ENCODE measurements at regions not wholly inside any gene's neighbourhood (a gene's known extent, or its start where the extent isn't known, plus 50 kb on each side); places are given as distances from the start of the nearest gene placed in this dataset.

DNA sequence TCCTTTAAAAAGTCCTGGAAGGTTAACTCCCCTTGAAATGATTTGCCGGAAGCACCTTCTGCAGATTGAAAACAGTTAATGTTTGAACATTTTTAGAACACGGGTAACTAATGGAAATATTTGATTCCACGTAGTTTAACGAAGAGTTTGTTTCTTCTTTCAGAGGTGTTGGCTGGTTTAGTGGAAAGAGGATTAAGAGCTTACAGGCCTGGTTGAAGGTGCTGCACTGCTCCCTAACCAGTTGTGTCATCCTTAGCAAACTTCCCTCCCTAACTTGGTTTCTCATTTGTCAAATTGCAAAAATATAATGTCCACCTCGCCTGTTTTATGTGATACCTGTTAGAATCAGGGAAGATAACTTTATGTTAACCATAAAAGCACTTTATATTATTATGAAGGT lies 243.0 kb upstream of the FZD8 start:
- H3K4me1 ChIP-seq (ENCODE audit: insufficient read depth, poor library complexity, severe bottlenecking): peaks cover 13% of the 10 kb centered on the region
- DNase-seq (ENCODE audit: low spot score) (no peak), ATAC-seq (ENCODE audit: low read depth) (no peak)
- H3K36me3 ChIP-seq (ENCODE audit: low read depth): no peaks in the 10 kb centered on the region
- H3K9me3 ChIP-seq (ENCODE audit: severe bottlenecking): no peaks in the 10 kb centered on the region
- TF ChIP-seq, protein P1, sequence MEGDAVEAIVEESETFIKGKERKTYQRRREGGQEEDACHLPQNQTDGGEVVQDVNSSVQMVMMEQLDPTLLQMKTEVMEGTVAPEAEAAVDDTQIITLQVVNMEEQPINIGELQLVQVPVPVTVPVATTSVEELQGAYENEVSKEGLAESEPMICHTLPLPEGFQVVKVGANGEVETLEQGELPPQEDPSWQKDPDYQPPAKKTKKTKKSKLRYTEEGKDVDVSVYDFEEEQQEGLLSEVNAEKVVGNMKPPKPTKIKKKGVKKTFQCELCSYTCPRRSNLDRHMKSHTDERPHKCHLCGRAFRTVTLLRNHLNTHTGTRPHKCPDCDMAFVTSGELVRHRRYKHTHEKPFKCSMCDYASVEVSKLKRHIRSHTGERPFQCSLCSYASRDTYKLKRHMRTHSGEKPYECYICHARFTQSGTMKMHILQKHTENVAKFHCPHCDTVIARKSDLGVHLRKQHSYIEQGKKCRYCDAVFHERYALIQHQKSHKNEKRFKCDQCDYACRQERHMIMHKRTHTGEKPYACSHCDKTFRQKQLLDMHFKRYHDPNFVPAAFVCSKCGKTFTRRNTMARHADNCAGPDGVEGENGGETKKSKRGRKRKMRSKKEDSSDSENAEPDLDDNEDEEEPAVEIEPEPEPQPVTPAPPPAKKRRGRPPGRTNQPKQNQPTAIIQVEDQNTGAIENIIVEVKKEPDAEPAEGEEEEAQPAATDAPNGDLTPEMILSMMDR (IDR thresholded peaks at IDR 0.05; ENCODE audit: poor library complexity, severe bottlenecking): no peak
- H3K4me3 ChIP-seq (ENCODE audit: severe bottlenecking): no peak overlapping the region
- H3K27ac ChIP-seq (ENCODE audit: poor library complexity, severe bottlenecking): no peak overlapping the region
- no peaks in the 10 kb centered on the region for H3K27me3 ChIP-seq (ENCODE audit: insufficient read depth, poor library complexity, severe bottlenecking)

DNA sequence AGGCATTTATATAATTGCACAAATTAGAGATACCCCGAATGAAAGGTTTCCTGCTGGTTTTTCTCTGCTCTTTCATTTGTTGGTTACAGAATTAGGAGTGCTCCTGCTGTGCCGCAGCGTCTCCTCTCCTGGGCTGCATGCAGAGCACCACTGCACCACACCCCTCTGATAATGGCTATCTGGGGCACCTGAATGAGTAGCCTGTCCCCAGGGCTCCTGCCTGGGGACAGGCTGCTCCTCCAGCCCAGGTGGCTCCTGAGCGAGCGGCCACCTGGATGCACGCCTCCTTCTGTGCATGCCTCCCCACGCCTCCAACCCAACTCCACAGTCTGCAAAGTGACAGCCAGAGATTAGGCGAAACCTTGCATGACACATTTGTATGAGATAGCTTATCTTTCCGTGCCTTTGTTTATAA lies 242.6 kb upstream of the FZD8 start:
- no peak overlapping the region for H3K4me3 ChIP-seq (ENCODE audit: severe bottlenecking)
- no peaks in the 10 kb centered on the region for H3K27me3 ChIP-seq (ENCODE audit: insufficient read depth, poor library complexity, severe bottlenecking)
- H3K36me3 ChIP-seq (ENCODE audit: low read depth): no peaks in the 10 kb centered on the region
- DNase-seq (ENCODE audit: low spot score): no peak
- no peak overlapping the region for H3K27ac ChIP-seq (ENCODE audit: poor library complexity, severe bottlenecking)
- TF ChIP-seq, protein P1 (IDR thresholded peaks at IDR 0.05; ENCODE audit: poor library complexity, severe bottlenecking): no peak
- no peaks in the 10 kb centered on the region for H3K9me3 ChIP-seq (ENCODE audit: severe bottlenecking)
- H3K4me1 ChIP-seq (ENCODE audit: insufficient read depth, poor library complexity, severe bottlenecking): peaks cover 13% of the 10 kb centered on the region
- ATAC-seq (ENCODE audit: low read depth): no peak

DNA sequence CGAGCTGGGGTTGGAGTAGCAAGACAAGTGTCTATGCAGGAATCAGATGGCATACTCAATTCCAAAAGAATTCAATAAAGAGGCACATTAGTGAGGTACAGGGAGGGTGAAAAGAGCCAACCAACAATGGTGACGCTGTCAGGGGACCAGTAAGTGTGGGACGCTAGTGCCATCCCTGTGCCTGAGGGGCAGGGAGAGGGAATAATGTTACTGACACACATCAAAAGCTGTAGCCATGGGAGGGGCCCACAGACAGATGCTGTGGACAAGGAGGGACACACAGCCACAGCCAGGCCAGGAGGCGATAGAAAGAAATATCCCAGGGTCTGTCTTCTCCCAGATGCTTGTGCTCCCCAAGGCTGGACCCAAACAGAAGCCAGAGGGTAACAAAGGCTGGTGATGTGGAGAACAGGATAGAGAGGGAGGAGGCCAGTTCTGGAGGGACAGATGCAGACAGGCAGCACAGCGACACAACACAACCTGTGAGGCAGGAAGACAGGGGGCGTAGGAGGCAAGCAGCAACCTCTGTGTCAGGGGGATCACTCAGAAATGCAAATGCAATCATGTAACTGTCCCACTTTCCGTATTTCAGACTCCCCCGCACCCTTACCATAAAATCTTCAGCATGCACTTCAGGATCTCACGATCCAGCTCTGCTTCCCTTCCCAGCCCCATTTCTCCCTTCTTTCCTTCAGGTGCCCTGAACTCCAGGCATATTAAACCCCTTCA lies 240.5 kb upstream of the FZD8 start:
- DNase-seq (ENCODE audit: low spot score): no peak

DNA sequence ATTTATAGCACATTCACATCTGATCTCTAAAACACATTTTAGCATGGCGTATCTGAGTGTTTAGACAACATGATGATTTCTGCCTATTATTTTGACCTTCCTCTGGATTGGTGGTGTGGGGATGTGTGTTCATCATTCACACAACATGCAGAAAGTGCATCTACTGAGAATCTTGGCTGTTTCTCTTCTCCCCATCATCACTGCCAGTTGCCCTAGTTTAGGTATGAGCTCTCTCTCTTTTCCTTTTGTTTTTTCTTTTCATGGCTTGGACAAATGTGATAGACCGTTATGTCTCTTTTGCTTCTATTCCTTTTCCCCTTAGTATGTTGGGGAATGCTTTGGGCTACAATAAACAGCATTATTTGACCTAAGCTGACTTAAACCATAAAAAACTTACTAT lies 239.2 kb upstream of the FZD8 start:
- Histone ChIP-seq H3K4me3 (ENCODE audit: severe bottlenecking) (no peak overlapping the region), H3K36me3 (ENCODE audit: low read depth) (no peaks in the 10 kb centered on the region), H3K27me3 (ENCODE audit: insufficient read depth, poor library complexity, severe bottlenecking) (no peaks in the 10 kb centered on the region), H3K4me1 (ENCODE audit: insufficient read depth, poor library complexity, severe bottlenecking) (no peaks in the 10 kb centered on the region), H3K9me3 (ENCODE audit: severe bottlenecking) (no peaks in the 10 kb centered on the region), H3K27ac (ENCODE audit: poor library complexity, severe bottlenecking) (no peak overlapping the region)
- TF ChIP-seq, protein P1 (IDR thresholded peaks at IDR 0.05; ENCODE audit: poor library complexity, severe bottlenecking): no peak
- DNase-seq (ENCODE audit: low spot score) (no peak), ATAC-seq (ENCODE audit: low read depth) (no peak)

More for the DNA sequence above, 240.5 kb upstream of the FZD8 start:
- H3K27ac ChIP-seq (ENCODE audit: poor library complexity, severe bottlenecking): no peak overlapping the region
- ATAC-seq (ENCODE audit: low read depth): no peak
- H3K36me3 ChIP-seq (ENCODE audit: low read depth): no peaks in the 10 kb centered on the region
- H3K27me3 ChIP-seq (ENCODE audit: insufficient read depth, poor library complexity, severe bottlenecking): no peaks in the 10 kb centered on the region
- H3K9me3 ChIP-seq (ENCODE audit: severe bottlenecking): no peaks in the 10 kb centered on the region
- TF ChIP-seq, protein P1 (IDR thresholded peaks at IDR 0.05; ENCODE audit: poor library complexity, severe bottlenecking): no peak
- H3K4me3 ChIP-seq (ENCODE audit: severe bottlenecking): no peak overlapping the region
- peaks cover 4% of the 10 kb centered on the region for H3K4me1 ChIP-seq (ENCODE audit: insufficient read depth, poor library complexity, severe bottlenecking)

DNA sequence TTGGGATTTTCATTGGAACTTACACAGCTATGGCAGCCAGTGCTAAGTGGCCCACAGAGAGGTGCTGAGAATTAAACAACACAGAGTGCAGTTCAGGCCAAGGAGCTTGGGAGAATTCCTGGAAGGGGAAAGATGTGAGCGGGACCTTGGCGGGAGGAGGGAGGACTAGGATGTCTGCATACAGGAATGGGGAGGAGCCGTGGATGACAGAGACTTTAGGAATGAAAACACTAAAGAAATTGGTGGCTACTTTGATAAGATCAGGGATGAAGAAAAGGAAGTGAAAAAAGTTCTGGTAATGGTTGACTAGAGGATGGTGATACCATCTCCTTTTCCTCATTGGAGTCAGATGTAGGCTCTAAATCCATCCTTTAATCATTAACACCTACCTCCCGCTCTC lies 234.2 kb upstream of the FZD8 start:
- no peak overlapping the region for H3K27ac ChIP-seq (ENCODE audit: poor library complexity, severe bottlenecking)
- DNase-seq (ENCODE audit: low spot score) (no peak), ATAC-seq (ENCODE audit: low read depth) (0 out of 3 replicates have a peak, but pooled peaks have one; percentile 29)
- H3K9me3 ChIP-seq (ENCODE audit: severe bottlenecking): no peaks in the 10 kb centered on the region
- H3K4me1 ChIP-seq (ENCODE audit: insufficient read depth, poor library complexity, severe bottlenecking): no peaks in the 10 kb centered on the region
- H3K27me3 ChIP-seq (ENCODE audit: insufficient read depth, poor library complexity, severe bottlenecking): no peaks in the 10 kb centered on the region
- TF ChIP-seq, protein P1 (IDR thresholded peaks at IDR 0.05; ENCODE audit: poor library complexity, severe bottlenecking): no peak
- H3K36me3 ChIP-seq (ENCODE audit: low read depth): no peaks in the 10 kb centered on the region
- H3K4me3 ChIP-seq (ENCODE audit: severe bottlenecking): no peak overlapping the region
